Loucy (cell line): ENCODE measurements at regions not wholly inside any gene's neighbourhood (a gene's known extent, or its start where the extent isn't known, plus 50 kb on each side); places are given as distances from the start of the nearest gene placed in this dataset.

Experiments
- H2AFZ ChIP-seq: fragments of 200-600 bp; sonication (generic); 2 replicates; pipeline ENCODE4 v1.6.0; 2016; ENCODE audit warnings: antibody characterized with exemption, mild to moderate bottlenecking, low read length, moderate library complexity
- H3F3A ChIP-seq: fragments of 200-600 bp; 2 replicates; pipeline ENCODE4 v1.6.0; 2016; ENCODE audit warnings: antibody characterized with exemption, low read depth, mild to moderate bottlenecking
- H3K27me3 ChIP-seq: fragments of 200-600 bp; sonication (generic); 2 replicates; pipeline ENCODE4 v1.6.1; 2014; ENCODE audit warnings: low read length, mild to moderate bottlenecking; ENCODE audit not compliant: insufficient read depth, poor library complexity, severe bottlenecking
- H3K36me3 ChIP-seq: fragments of 200-600 bp; sonication (generic); 2 replicates; pipeline ENCODE4 v1.6.1; 2016; ENCODE audit warnings: low read length; ENCODE audit not compliant: insufficient read depth
- H3K4me1 ChIP-seq: fragments of 200-600 bp; sonication (generic); 2 replicates; pipeline ENCODE4 v1.5.1; 2014; ENCODE audit warnings: low read length, mild to moderate bottlenecking; ENCODE audit not compliant: insufficient read depth, poor library complexity, severe bottlenecking
- H3K4me2 ChIP-seq: fragments of 200-600 bp; sonication (generic); 2 replicates; pipeline ENCODE4 v1.6.0; 2014; ENCODE audit warnings: antibody characterized with exemption, low read length, low read depth, mild to moderate bottlenecking; ENCODE audit not compliant: poor library complexity, severe bottlenecking
- H3K4me3 ChIP-seq: fragments of 200-600 bp; sonication (generic); 2 replicates; pipeline ENCODE4 v1.5.1; 2014; ENCODE audit warnings: low read length, mild to moderate bottlenecking, mixed read lengths; ENCODE audit not compliant: poor library complexity, severe bottlenecking
- H3K79me2 ChIP-seq: fragments of 200-600 bp; sonication (generic); 2 replicates; pipeline ENCODE4 v1.6.1; 2014; ENCODE audit warnings: low read length; ENCODE audit not compliant: insufficient read depth
- H3K9ac ChIP-seq: fragments of 200-600 bp; sonication (generic); 2 replicates; pipeline ENCODE4 v1.6.0; 2014; ENCODE audit warnings: mild to moderate bottlenecking, low read depth, low read length, moderate library complexity; ENCODE audit not compliant: poor library complexity, severe bottlenecking
- H3K9me2 ChIP-seq: fragments of 200-600 bp; sonication (generic); replicated peaks from 2 replicates; pipeline ENCODE4 v1.6.1; 2016; ENCODE audit warnings: low read depth, low read length, mixed read lengths
- H3K9me3 ChIP-seq: fragments of 200-600 bp; sonication (generic); 2 replicates; pipeline ENCODE4 v1.6.1; 2014; ENCODE audit warnings: mild to moderate bottlenecking, antibody characterized with exemption, low read length, low read depth; ENCODE audit not compliant: insufficient read depth
- H4K20me1 ChIP-seq: fragments of 200-600 bp; sonication (generic); 2 replicates; pipeline ENCODE4 v1.6.0; 2014; ENCODE audit warnings: antibody characterized with exemption, low read length, mild to moderate bottlenecking; ENCODE audit not compliant: insufficient read depth, poor library complexity, severe bottlenecking
- EZH2phosphoT487 ChIP-seq: fragments of 200-600 bp; IDR thresholded peaks from 2 replicates; pipeline ENCODE4 v1.6.1; 2018; ENCODE audit warnings: antibody characterized with exemption, mild to moderate bottlenecking, moderate library complexity, borderline replicate concordance
- TF ChIP-seq, protein P1 (sequence below): fragments of 200-600 bp; sonication (generic); conservative IDR thresholded peaks from 2 replicates; pipeline ENCODE4 v1.5.1; 2014; ENCODE audit warnings: mild to moderate bottlenecking, antibody characterized with exemption, low read length

DNA sequence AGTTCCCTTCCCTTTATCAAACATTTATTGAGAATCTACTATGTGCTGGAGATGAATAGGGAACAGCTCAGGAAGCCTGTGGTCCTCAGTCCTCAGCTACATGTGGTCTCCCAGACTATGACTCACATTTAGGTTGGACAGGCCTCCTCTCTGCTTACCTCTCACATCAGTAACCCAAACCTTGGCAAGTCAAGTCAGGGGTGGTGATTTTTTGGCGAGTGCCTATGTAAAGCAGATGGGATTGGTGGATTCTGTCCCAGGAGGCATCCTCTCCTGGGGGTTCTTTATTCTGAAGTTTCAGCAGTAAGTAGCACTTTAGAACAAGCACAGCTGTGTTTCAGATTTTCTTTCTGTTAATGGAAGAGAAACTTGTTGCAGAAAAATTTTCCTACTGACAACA, 241.3 kb downstream of the PRDM2 start:
- no peaks in the 10 kb centered on the region for H3K9me2 ChIP-seq
- TF ChIP-seq, protein P1, sequence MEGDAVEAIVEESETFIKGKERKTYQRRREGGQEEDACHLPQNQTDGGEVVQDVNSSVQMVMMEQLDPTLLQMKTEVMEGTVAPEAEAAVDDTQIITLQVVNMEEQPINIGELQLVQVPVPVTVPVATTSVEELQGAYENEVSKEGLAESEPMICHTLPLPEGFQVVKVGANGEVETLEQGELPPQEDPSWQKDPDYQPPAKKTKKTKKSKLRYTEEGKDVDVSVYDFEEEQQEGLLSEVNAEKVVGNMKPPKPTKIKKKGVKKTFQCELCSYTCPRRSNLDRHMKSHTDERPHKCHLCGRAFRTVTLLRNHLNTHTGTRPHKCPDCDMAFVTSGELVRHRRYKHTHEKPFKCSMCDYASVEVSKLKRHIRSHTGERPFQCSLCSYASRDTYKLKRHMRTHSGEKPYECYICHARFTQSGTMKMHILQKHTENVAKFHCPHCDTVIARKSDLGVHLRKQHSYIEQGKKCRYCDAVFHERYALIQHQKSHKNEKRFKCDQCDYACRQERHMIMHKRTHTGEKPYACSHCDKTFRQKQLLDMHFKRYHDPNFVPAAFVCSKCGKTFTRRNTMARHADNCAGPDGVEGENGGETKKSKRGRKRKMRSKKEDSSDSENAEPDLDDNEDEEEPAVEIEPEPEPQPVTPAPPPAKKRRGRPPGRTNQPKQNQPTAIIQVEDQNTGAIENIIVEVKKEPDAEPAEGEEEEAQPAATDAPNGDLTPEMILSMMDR = no peak
- TF ChIP-seq EZH2phosphoT487 = no peak
- H2AFZ ChIP-seq = no peak overlapping the region

DNA sequence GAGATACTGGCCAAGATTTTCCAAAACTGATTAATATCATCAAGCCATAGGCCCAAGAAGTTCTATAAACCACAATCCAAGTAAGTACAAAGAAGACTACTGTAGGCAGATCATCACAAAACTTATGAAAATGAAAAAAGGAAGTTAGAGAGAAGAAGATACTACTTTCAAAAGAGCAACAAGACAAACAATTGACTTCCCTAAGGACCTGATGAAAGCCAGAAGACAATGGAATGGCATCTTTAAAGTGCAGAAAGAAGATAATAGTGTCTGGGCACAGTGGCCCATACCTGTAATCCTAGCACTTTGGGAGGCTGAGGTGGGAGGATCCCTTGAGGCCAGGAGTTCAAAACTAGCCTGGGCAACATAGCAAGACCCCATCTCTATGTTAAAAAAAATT, 243.1 kb downstream of the PRDM2 start:
- Histone ChIP-seq H3K9ac (no peak overlapping the region), H3K9me2 (no peaks in the 10 kb centered on the region), H3K79me2 (no peaks in the 10 kb centered on the region), H4K20me1 (no peaks in the 10 kb centered on the region), H3K4me1 (no peaks in the 10 kb centered on the region), H3F3A (no peaks in the 10 kb centered on the region), H3K27me3 (no peaks in the 10 kb centered on the region), H3K36me3 (no peaks in the 10 kb centered on the region), H2AFZ (no peak overlapping the region), H3K4me3 (no peak overlapping the region), H3K4me2 (no peak overlapping the region), H3K9me3 (no peaks in the 10 kb centered on the region; the same call in 1 of the 2 replicates)
- no peak for TF ChIP-seq EZH2phosphoT487
- TF ChIP-seq, protein P1 = no peak

More for the DNA sequence above, 241.3 kb downstream of the PRDM2 start:
- Histone ChIP-seq H4K20me1 (no peaks in the 10 kb centered on the region), H3K36me3 (no peaks in the 10 kb centered on the region), H3K9ac (no peak overlapping the region), H3K4me2 (no peak overlapping the region), H3K9me3 (no peaks in the 10 kb centered on the region; the same call in 1 of the 2 replicates), H3K79me2 (no peaks in the 10 kb centered on the region), H3K27me3 (no peaks in the 10 kb centered on the region), H3F3A (no peaks in the 10 kb centered on the region), H3K4me3 (no peak overlapping the region), H3K4me1 (no peaks in the 10 kb centered on the region)

DNA sequence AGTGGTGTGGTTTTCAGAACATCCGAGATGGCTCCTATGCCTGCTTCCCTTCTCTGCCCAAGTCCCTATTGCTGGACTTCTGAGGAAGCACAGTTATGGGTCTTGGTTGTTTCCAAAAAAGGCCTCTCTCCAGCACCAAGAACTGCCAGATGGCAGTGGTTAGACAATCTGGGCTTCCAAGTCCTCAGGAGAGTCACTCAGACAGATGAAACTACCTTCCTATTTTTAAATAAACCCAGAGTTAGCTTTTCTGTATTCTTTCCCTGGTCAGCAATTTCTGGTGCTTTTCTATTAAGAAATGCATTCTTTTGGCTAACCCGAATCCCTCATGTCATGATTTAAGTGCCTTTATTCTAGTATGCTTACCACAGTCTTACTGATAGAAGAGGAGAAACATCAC, 245.9 kb downstream of the PRDM2 start:
- Histone ChIP-seq H2AFZ (no peak overlapping the region), H3F3A (no peaks in the 10 kb centered on the region), H3K9me2 (no peaks in the 10 kb centered on the region), H3K4me2 (no peak overlapping the region), H3K79me2 (no peaks in the 10 kb centered on the region), H4K20me1 (no peaks in the 10 kb centered on the region), H3K9ac (no peak overlapping the region), H3K4me1 (no peaks in the 10 kb centered on the region), H3K27me3 (no peaks in the 10 kb centered on the region), H3K36me3 (no peaks in the 10 kb centered on the region), H3K4me3 (no peak overlapping the region), H3K9me3 (no peaks in the 10 kb centered on the region)
- TF ChIP-seq, protein P1 = no peak
- TF ChIP-seq EZH2phosphoT487 = no peak
